Left hindlimb (tissue), 1 donor: ENCODE measurements at regions not wholly inside any gene's neighbourhood (a gene's known extent, or its start where the extent isn't known, plus 50 kb on each side); places are given as distances from the start of the nearest gene placed in this dataset.
"Not testable (repeated sequence)": the region's sequence is repeated elsewhere in the genome, so short reads cannot be mapped to it uniquely, and the experiment has no call there.

Experiments
- DNase-seq: peaks from one replicate; pipeline ENCODE4 v3.0.0-alpha.2; 2018

DNA sequence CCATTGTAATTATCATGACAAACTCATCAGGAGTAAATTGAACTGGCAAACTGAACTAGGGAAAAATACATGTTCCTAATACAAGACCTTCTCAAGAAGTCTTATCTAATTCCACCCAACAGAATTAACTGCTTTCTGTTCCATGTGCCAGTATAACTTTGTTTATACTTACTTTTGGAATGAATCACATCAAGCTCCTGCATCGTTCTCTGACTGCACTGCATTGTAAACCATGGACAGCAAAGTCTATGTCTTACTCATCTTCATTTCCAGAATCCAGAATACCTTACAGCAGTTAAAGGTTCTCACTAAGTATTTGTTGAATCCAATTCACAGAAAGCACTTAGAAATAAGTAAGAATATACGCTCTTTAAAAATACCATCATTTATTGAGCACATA is 102.8 kb downstream of the PLK2 start:
- no peak for DNase-seq

DNA sequence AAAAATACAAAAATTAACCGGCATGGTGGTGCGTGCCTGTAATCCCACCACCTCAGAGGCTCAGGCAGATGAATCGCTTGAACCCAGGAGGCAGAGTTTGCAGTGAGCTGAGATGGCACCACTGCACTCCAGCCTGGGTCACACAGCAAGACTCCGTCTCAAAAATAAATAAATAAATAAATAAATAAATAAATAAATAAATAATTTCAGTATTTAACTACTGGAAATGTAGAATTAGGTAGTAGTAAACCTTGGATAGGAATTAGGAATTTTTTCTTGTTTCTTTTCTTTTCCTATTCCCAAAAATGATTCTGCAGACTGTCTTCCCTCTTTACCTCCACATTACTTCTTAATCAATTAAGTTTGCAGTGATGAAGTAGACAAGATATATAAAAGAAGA is 103.2 kb downstream of the PLK2 start:
- DNase-seq: no peak

DNA sequence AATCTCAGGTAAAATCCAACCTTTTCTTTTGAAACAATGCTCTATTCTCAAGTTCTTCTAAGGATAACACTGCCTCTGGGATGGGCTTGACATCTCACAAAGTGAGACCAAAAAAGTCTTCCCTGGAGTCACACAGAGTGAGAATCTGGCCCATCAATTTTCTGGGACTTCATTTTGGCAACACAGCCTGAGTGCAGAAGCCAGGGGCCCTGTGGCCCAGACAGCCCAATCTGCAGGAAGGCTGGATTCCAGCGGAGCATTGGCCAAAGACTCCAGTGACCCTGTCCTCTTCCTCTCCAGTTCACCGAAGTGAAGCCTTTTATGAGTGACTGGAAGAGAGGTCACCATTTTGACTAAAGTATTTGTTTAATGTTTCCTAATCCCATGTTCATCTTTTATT is 105.1 kb downstream of the PLK2 start:
- no peak for DNase-seq

DNA sequence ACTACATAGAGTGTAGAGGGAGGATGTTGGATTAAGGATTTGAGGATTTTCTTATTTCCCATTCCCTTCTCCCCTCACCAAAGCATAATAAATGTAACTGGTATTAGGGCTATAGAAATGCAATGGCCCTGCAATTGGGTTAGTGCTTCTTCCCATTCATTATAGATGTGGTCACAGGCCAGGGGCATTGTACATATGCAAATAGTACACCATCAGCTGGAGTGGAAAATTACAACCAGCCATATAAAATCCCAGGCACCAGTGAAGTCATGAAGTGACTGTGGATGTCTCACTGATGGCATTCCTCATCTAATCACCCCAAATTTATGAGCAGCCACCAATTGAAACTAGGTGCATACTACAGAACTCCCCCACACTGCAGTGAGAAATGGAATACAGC is 105.9 kb downstream of the PLK2 start:
- no peak for DNase-seq

DNA sequence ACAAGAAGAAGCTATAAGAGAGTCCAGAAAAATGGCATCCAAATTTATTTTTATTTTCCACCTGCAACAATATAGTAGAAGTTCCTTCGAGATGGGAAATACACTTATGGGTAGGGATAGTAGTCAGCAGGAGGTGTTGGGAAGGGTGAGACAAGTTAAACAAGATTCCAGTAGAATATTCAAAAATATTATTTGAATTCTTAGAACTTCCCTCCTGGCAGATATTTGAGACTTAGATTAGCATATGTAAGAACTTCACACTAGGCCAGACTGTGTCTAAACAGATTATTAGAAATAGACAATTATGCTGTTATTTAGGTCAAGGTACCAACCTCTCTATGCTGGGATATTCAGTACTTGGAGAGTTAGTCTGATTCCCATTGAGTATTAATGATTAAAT is 108.7 kb downstream of the PLK2 start:
- no peak for DNase-seq

DNA sequence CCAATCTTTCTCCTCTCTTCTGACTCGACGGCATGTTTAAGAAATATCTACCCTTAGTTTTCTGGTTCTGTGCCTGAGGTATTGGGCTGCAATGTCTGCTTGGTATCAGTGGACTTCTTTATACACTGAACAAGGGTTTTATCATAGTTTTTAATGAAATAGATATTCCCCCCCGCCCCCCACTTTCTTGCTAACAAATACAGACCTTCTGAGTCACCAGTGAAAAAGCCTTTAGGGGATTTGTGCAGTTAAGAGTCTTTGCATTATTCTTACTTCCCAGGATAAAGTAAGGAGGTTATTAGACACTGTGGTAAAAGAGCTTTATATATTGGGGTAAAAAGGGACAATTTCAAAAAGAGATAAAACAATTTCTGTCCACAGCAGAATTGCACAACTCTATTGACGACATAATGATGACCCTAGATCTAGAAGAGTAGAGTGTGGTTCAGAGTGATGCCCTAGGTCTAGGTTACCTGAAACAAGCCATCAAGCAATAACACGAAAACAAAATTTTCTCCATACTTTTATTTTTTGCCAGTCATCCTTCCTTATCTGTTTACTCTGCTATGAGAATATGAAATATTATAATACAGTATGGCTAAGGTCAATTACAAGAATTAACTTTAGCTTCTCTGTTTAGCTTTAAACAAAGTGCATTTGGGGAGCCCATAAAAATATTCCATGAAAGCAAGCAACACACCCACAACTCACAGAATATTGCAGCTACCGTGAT is 110.7 kb downstream of the PLK2 start:
- no peak for DNase-seq

DNA sequence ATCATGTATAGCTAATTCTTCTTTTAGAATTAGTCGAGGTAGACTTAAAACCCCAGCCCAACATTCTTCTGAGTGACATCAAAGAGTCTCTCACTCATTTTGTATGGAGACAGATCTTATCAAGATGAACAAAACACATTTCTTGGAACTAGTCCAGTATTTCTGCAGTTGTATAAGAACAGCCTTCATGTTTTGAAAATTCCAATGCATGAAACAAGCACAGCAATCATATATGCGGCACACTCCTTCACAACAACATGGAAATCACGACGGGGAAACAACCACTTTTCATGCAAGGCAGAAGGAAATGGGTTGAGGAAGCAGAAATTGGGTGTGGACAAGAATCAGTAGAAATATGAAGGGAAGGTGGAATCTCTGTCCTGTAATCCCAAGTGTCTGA is 113.8 kb downstream of the PLK2 start:
- no peak for DNase-seq

DNA sequence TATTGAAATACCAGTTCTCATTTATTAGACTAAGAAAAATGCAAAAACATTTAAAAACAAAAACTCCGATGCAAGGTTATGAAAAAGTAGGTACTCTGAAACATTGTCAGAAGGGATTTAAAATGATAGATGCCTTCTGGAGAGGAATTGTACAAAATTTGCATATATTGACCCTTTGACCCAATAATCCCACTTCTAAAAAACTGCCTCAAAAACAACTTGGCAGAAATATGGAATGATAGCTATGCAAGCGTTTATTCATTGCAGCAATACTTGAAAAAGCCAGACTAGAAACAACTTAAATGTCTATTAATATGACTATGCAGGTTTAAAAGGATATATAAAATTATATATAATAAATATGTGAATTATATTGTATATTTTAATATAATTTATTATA is 118.4 kb downstream of the PLK2 start:
- DNase-seq: no peak

DNA sequence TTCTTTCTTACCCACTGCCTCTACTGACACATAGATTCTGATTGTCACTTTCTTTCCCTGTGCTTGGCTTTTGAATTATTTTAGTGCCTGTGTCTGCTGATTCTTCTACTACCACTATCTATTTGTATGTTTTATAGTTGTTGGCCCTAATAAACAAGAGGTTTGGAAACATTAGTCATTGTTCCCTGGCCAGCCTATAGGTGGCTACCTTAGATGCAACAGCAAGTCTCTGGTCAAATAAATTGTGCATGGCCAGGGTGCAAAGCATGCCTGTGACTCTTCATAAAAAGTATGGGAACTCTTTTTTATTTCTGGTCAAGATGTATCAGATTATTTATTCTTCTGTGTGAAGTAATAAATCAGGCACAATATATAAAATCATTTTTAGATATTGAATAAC is 124.4 kb downstream of the PLK2 start:
- no peak for DNase-seq

DNA sequence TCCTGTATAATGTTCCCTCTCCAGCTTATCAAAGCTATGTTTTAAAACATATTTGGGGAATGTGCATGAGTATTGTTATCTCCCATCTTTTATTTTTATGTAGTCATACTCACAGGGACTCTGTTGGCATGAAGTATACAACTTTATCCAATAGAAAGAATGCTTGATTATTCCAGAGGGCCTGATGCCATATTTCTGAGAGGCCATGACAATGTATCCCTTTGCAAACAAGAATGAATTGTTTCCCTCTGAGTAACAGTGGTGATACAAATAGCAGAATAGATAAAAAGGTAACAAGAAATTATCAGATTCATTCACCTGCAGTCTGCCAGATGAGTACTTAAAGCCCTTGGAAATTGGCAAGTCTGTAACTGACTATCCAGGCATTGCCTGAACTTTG is 125.9 kb downstream of the PLK2 start:
- no peak for DNase-seq

DNA sequence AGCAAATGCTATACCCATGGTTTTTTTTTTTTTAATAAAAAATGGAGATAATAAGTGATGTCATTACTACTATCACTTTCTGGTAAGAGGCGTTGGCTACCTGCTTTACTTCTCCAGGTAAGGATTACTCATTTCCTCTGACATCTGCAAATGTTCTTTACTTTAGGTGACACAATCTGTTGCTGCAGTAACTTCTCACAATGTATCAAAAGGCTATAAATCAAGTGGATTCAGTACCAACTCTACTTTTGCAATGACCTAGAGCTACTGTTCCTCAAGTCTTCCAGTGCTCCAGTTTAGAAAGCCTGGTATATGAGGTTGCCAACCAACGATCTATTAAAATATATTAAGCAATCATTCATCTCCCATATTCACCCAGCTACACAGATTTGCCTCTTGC is 129.1 kb downstream of the PLK2 start:
- no peak for DNase-seq

DNA sequence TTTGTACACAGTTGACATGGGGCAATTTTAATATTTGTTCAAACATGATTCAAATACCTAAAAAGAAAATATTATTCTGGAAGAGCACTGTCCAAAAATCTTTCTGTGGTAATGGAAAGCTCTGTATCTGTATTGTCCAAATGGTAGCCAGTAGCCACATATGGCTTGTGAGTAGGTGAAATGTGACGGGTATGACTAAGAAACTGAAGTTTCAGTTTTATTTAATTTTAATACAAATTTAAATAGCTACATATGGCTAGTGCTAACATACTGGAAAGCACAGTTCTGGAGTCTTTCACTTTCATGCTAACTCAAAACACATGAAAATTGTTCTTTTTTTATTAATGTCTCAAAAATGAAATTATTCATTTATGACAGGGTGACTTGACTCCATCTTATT is 132.6 kb downstream of the PLK2 start:
- no peak for DNase-seq

DNA sequence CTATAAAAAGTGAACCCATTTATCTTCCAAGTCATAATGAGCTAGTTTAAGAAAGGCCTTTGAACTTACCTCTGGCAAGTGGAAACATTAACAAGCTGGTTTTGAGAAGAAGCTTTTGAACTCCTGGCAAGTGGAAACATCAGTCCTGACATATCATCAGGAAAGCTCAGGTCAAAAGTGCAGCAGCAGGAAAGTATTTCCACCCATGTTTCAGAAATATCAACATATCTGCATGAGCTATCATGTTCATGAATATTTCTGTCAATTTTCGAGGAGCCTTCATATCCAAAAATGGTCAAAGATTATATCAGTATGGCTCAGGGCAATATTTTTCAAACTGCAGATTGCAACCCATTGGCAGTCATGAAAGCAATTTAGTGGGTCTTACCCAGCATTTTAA is 133.9 kb downstream of the PLK2 start:
- DNase-seq: no peak

DNA sequence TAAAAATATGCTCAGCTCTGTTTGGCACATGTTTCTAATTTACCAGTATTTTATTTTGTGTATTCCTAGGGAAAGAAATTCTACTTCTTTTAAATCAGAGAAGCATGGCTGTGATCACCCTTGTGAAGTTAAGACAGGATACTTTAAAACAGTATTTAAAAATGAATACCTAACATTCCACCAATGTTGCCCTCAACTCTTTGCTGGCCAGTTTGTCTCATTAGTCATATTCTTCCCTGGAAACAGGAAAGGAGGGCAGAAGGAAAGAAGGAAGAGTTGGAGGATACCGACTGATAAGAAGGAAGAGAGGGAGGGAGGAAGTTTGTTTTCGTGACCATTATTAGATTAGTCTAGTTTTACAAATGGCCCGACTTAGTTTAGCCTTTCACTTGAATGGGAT is 137.4 kb downstream of the PLK2 start:
- DNase-seq: no peak

DNA sequence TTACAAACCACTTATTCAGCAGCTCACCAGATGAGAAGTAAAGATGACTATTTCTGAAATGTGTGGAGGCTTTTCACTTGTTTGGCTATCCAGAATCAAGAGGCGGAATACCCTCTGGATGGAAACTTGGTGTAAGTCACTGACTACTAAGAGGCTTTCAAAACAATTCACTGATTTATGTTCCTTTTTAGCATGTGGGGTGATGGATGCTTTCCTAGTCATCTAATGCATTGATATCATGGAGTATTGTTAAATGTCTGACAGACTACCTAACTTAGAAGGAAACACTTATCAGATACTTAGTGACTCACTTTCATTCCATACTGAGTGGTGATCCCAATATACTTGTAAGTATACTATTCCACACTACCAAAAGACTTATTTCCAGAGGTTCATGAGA is 141.4 kb downstream of the PLK2 start:
- DNase-seq: no peak

DNA sequence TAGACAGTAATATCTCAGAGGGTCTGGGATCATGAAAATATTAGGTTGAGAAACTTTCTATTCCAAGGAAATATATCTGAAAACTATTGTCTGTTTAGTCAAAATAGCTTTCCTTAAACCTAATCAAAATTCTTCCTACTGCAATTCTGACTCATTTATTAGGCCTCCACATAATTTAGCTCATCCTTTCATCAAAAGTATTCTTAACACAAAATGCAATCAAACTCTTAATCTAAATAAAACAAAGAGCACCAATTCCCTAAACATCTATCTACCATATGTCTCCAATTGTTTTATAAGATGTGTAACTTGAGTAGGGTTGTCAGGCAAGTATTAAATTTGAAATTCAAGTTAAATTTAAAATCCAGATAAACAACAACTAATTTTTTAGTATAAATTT is 142.1 kb downstream of the PLK2 start:
- DNase-seq: no peak

DNA sequence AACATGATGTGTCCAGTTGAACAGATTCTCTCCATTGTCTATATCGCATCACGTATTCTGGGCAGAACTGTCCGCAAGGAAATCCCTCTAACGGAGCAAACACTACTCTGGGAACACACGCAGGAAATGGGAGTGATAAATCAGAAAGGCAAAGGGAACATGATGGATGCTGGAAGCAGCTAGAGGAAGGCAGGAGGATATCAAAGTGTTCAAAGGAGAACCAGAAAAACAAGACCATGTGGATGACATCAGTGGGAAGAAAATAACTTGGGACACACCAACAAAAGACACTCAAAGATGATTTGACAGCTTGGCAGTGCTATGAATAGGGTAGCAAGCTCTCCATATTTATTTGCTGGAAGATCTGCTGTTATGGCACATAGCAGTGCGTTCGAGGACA is 142.9 kb downstream of the PLK2 start:
- DNase-seq: no peak

DNA sequence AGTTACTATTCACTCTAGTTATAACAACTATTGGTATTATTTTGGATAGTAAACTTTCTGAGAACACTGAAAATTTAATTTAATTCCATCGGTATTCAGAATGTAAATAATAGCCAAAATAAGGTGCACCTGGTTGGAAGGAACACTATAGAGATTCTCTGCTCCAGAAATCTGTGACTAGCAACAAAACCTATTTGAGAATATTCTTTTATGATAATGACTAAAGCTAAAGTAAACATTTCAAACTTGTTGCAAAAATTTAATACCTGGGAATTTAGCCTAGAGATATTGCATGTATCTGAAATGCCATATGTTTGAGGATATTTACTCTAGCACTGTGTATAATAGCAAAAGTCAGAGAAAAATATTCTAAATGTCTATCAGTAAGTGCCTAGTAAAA is 144.1 kb downstream of the PLK2 start:
- DNase-seq: no peak

DNA sequence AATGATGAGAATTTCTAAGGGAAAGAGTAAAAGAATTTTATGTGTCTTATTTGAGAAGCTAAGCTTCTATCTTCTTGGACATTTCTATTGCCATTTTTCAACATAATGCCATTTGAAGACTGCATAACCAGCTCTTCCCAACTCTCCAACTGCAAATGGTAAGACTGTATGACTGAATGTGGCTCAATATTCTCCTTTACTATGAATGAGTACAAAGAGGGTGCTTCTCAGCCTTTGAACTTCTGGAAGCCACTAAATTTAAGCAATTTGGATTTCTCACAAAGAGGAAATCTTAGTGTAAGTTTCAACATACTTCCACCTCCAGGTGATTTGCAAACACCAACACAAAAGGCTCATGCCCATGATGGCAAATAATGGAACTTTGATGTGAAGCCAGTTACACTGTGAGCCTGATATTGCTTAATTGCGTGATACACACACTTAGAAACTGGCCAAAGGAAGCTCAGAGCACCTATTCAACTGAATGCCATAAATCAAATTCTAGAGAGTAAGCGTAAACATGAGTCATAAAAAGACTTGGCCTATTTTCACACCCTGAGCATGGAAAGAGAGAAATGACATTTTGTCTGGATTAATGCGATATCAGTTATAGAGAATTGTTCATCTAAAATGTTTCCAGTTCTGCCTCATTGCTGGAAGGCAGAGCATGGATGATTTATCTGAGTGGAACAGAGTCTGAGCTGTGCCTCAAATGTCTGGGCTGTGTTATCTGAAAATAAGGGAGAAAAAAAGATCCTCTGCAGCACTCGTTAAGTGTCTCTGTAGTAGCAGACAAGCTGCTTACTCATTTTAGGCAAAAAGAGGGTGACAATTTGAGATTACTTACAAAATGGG is 145.3 kb downstream of the PLK2 start:
- DNase-seq: no peak

DNA sequence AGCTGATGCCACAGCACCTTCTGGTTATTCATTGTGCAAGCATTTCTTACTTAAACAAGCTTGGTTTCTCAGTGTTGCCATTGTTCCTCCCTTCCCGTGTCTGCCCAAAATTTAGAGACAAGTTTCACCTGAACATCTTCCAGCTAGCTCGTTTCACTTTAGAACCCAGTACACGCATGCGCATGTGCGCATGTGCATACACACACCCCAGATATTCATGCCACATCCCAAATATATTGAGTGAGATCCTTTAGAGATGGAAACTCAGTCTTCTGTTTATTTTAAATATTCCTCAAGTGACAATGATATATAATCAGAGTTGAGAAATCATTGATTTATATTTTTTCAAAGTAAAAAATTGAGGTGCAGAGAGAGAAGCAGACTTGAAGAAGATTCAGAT is 147.6 kb downstream of the PLK2 start:
- DNase-seq: no peak

DNA sequence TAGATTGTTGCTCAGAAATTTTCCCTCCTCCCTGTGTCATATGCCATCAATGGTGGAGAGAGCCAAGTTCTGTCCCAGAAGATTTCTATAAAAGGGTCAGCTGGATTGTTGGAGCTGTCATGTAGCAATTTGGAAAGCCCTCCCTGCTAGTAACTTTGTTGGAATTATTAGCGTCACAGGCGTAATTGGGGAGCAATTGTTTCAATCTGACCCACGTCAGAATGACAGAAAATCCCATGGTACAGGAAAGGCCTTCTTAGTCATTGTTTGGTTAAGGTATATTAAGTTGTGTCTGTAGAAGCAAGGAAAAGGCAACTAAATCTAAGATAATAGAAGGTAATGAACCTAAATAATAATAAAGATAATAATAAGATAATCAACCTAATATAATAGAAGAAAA is 148.4 kb downstream of the PLK2 start:
- DNase-seq: no peak

DNA sequence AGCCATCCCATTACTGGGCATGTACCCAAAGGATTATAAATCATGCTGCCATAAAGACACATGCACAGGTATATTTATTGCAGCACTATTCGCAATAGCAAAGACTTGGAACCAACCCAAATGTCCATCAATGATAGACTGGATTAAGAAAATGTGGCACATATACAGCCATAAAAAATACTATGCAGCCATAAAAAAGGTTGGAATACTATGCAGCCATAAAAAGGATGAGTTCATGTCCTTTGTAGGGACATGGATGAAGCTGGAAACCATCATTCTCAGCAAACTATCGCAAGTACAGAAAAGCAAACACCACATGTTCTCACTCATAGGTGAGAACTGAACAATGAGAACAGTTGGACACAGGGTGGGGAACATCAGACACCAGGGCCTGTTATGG is 151.5 kb downstream of the PLK2 start:
- not testable (repeated sequence) for DNase-seq

DNA sequence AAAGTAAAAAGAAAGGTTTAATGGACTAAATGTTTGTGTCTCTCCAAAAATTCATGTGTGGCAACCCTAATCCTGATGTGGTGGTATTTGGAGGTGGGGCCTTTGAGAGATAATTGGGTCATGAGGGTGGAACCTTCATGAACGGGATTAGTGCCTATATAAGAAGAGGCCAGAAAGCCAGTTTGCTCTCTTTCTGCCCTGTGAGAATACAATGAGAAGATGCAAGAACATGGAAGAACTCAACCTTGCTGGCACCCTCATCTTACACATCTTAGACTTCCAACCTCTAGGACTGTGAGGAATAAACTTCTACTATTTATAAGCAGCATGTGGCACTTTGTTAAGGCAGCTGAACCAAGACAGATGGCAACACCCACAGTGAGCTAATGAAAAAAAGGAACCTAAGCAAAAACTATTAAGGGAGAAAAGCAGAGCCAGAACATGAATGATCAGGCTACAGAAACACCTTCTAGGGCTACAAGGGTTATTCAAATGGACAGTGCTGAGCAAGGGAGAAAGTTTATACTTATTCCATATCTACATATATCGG is 159.5 kb downstream of the PLK2 start:
- DNase-seq: no peak

DNA sequence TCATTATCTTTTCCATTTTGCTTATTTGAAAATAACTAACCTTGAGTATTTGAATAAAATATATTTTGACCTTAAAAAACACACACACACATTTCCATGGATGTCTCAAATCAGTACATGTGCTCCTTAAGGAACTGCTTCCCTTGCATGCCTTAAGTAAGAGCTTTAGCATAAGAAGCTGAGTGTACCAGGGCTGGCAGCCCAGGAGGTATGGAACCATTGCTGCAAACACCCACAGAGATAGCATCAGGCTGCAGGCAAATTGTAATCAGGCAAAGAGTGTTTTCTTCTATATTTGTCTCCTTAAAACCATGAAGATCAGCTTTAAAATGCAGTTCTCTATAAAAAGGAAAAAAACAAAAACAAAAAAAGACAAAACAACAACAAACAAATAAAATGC is 160.6 kb downstream of the PLK2 start:
- DNase-seq: no peak
